ENCODE measurements at regions not wholly inside any gene's neighbourhood (a gene's known extent, or its start where the extent isn't known, plus 50 kb on each side); places are given as distances from the start of the nearest gene placed in this dataset.

- no peak for DNase-seq (ENCODE audit: low read depth)
- TF ChIP-seq, protein P1, sequence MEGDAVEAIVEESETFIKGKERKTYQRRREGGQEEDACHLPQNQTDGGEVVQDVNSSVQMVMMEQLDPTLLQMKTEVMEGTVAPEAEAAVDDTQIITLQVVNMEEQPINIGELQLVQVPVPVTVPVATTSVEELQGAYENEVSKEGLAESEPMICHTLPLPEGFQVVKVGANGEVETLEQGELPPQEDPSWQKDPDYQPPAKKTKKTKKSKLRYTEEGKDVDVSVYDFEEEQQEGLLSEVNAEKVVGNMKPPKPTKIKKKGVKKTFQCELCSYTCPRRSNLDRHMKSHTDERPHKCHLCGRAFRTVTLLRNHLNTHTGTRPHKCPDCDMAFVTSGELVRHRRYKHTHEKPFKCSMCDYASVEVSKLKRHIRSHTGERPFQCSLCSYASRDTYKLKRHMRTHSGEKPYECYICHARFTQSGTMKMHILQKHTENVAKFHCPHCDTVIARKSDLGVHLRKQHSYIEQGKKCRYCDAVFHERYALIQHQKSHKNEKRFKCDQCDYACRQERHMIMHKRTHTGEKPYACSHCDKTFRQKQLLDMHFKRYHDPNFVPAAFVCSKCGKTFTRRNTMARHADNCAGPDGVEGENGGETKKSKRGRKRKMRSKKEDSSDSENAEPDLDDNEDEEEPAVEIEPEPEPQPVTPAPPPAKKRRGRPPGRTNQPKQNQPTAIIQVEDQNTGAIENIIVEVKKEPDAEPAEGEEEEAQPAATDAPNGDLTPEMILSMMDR (IDR thresholded peaks at IDR 0.05; ENCODE audit: low read length, missing control alignments): no peak
- H3K4me3 ChIP-seq (replicated peaks; ENCODE audit: low read depth, low read length): no peak overlapping the region
These were observed 502.8 kb downstream of the AJAP1 start for GRCh38 chr1:5157175-5157574.

DNA sequence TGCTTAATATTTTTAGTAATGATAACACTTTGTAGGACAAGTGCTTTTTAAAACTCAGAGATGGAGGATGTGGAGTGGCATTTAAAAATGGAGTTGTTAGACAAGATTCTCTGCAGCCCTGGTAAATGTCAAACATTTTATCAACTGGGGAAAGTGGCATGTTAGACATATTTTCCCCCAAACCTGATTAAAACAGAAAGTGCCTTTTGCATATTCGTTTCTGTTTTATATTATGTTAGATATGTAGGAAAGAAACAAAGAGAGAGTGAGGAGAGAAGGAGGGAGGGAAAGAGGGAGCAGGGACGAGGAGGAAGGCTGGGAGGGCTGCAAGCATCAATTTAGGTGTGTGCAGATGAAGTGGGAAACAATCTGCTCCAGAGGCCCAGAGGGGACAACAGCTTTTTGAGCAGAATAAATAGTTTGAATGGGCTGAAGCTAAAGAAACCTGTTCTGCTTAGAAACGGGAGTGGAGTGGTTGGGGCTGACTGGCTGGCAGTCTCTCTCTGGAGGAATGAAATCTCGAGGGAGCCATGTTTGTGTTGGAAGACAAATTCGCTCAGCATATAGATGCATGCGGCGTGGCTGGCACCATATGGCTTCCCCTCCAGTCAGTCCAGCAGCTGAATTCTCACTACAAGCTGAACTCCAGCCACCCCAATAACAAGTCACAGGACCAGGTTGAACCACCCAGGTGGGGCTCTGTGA is 502.2 kb downstream of the AJAP1 start:
- DNase-seq (ENCODE audit: low read depth): no peak
- no peak overlapping the region for H3K4me3 ChIP-seq (replicated peaks; ENCODE audit: low read depth, low read length)
- TF ChIP-seq, protein P1 (IDR thresholded peaks at IDR 0.05; ENCODE audit: low read length, missing control alignments): no peak

DNA sequence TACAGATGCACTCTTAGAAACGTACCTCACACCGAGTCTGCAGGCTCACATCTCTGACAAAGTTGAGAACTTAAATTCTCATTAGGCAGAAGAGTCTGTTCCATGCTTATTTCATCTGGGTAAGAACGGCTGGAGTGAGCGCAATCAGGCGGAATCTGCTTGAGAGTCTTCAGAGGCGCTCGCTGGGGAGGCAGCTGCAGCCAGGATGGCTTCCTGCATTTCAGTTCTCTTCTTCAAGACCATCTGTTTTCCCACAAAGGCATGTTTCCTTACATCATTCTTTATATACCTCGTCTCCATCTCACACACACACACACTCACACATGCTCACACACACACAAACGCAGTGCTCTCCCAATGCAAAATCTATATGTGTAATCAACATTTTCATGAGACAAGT is 497.1 kb downstream of the AJAP1 start:
- TF ChIP-seq, protein P1 (IDR thresholded peaks at IDR 0.05; ENCODE audit: low read length, missing control alignments): no peak
- H3K4me3 ChIP-seq (replicated peaks; ENCODE audit: low read depth, low read length): no peak overlapping the region
- no peak for DNase-seq (ENCODE audit: low read depth)

- DNase-seq (ENCODE audit: low read depth): no peak
- TF ChIP-seq, protein P1 (IDR thresholded peaks at IDR 0.05; ENCODE audit: low read length, missing control alignments): no peak
- H3K4me3 ChIP-seq (replicated peaks; ENCODE audit: low read depth, low read length): no peak overlapping the region
These were observed 495.8 kb downstream of the AJAP1 start for GRCh38 chr1:5150191-5150590.

DNA sequence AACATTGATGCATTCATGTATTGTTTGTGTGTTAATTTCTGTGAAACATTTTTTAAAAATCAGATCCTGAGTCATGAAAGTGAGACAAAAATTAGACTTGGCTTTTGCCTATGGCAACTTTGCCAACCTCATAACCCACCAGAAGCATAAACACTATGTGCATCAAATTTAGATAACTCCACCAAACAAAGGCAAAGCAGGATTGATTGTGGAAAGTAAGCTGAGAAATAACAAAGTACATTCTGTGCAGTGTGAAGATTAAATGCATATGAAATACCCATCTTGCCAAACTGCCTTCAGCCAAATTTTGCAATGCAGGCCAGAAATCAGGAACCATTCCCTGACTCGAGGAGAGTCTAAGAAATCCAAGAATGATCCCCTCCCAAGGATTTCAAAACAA is 493.4 kb downstream of the AJAP1 start:
- no peak overlapping the region for H3K4me3 ChIP-seq (replicated peaks; ENCODE audit: low read depth, low read length)
- TF ChIP-seq, protein P1 (IDR thresholded peaks at IDR 0.05; ENCODE audit: low read length, missing control alignments): no peak
- DNase-seq (ENCODE audit: low read depth): no peak

DNA sequence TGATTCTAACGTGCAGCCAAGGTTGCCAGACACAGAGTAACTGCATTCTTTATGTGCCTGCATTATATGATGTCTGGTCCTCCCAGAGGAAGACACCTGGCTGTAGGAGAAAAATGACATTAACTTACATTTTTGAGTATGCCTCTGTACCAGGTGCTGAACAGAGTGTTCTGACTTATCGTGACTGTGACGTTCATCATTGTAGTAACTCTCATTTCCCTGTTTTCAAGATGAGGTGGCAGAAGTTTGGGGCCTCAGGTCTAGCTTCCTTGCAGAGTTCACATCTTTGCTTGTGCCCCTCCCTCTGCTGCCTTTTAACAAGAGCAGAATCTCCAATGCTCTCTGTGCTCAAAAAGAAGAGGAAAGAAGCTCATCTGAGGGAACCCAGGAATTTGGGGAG is 488.0 kb downstream of the AJAP1 start:
- no peak for DNase-seq (ENCODE audit: low read depth)
- TF ChIP-seq, protein P1 (IDR thresholded peaks at IDR 0.05; ENCODE audit: low read length, missing control alignments): no peak
- no peak overlapping the region for H3K4me3 ChIP-seq (replicated peaks; ENCODE audit: low read depth, low read length)

DNA sequence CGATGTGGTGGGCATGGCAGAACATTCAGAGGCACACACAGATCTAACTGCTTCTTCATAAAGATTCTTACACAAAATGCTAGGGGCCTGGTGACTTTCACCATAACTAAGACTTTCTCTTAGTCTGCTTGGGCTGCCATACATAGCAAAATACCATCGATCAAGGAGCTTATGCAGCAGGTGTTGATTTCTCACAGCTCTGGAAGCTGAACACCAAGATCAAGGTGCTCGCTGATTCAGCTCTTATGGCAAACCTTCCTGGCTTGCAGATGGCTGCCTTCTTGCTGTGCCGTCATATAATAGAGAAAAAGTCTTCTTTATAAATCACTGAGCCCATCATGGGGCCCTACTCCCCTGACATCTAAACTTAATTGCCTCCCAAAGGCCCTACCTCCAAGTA is 487.3 kb downstream of the AJAP1 start:
- DNase-seq (ENCODE audit: low read depth): no peak
- no peak overlapping the region for H3K4me3 ChIP-seq (replicated peaks; ENCODE audit: low read depth, low read length)
- TF ChIP-seq, protein P1 (IDR thresholded peaks at IDR 0.05; ENCODE audit: low read length, missing control alignments): no peak

Measured in fibroblast of pulmonary artery (primary cell).